ENCODE measurements at regions not wholly inside any gene's neighbourhood (a gene's known extent, or its start where the extent isn't known, plus 50 kb on each side); places are given as distances from the start of the nearest gene placed in this dataset.

DNA sequence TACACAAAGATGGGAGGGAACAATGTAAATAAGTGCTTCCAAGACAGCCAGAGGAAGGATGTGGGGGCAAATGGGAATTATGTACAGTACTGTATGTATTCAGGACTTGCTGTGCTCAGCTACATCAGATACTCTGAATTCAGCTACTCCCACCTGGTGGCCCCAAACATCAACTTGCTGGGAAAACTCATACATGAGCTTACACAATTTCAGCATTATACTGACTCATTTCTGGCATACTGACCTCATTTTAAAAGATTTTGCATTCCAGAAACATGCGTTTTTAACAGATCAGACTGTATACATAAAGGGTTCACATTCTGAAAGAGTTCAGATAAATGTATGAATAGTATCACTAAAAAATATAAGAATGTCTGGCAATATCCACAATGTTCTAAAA is 59.7 kb downstream of the GPX5 start:
- Mint-ChIP-seq H3K27me3 (ENCODE audit: low read depth) (peaks cover 3% of the 10 kb centered on the region; the same call in 1 of the 2 replicates), H3K27ac (no peak overlapping the region), H3K4me1 (peaks cover 35% of the 10 kb centered on the region), H3K36me3 (no peaks in the 10 kb centered on the region), H3K9me3 (no peaks in the 10 kb centered on the region), H3K4me3 (peak overlapping the region; percentile 48)
- ChIA-PET POLR2A (no interaction called here), CTCF (interaction anchor here (1.1 to 3.2 kb wide), 4 partner anchors 43 to 90 kb away, joined by 3 to 20 read pairs (median 12); no protein-coding TSS in a partner anchor)
- DNase-seq (ENCODE audit: low spot score) (no peak), ATAC-seq (no peak)
- no peak for TF ChIP-seq CTCF (IDR thresholded peaks at IDR 0.05)
- no peak for TF ChIP-seq ZNF219 (CRISPR knock-in tag; IDR thresholded peaks at IDR 0.05; ENCODE audit: borderline replicate concordance)
- TF ChIP-seq FOXK1 (CRISPR knock-in tag; IDR thresholded peaks at IDR 0.05) = no peak
- TF ChIP-seq, protein P1, sequence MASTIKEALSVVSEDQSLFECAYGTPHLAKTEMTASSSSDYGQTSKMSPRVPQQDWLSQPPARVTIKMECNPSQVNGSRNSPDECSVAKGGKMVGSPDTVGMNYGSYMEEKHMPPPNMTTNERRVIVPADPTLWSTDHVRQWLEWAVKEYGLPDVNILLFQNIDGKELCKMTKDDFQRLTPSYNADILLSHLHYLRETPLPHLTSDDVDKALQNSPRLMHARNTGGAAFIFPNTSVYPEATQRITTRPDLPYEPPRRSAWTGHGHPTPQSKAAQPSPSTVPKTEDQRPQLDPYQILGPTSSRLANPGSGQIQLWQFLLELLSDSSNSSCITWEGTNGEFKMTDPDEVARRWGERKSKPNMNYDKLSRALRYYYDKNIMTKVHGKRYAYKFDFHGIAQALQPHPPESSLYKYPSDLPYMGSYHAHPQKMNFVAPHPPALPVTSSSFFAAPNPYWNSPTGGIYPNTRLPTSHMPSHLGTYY (CRISPR knock-in tag; IDR thresholded peaks at IDR 0.05) = no peak
- TF ChIP-seq PRRX2 (CRISPR knock-in tag; IDR thresholded peaks at IDR 0.05) = no peak
- TF ChIP-seq AR (CRISPR knock-in tag; IDR thresholded peaks at IDR 0.05) = no peak
- TF ChIP-seq JUN (CRISPR knock-in tag; IDR thresholded peaks at IDR 0.05) = no peak
- no peak for TF ChIP-seq TEAD4 (CRISPR knock-in tag; IDR thresholded peaks at IDR 0.05)
- no peak for TF ChIP-seq NFE2L1 (CRISPR knock-in tag; IDR thresholded peaks at IDR 0.05)
- no peak for TF ChIP-seq ZNF416 (CRISPR knock-in tag; IDR thresholded peaks at IDR 0.05)
- no peak for TF ChIP-seq NFATC4 (CRISPR knock-in tag; IDR thresholded peaks at IDR 0.05)
- no peak for TF ChIP-seq CBFB (CRISPR knock-in tag; IDR thresholded peaks at IDR 0.05; ENCODE audit: low read depth)
- no peak for TF ChIP-seq JAZF1 (CRISPR knock-in tag; IDR thresholded peaks at IDR 0.05)
- no peak for TF ChIP-seq NFYB (CRISPR knock-in tag; conservative IDR thresholded peaks at IDR 0.05; ENCODE audit: low read depth)
- no peak for TF ChIP-seq ZNF423 (CRISPR knock-in tag; IDR thresholded peaks at IDR 0.05)
- TF ChIP-seq ZSCAN18 (CRISPR knock-in tag; IDR thresholded peaks at IDR 0.05) = no peak
- TF ChIP-seq RORB (CRISPR knock-in tag; IDR thresholded peaks at IDR 0.05) = no peak

DNA sequence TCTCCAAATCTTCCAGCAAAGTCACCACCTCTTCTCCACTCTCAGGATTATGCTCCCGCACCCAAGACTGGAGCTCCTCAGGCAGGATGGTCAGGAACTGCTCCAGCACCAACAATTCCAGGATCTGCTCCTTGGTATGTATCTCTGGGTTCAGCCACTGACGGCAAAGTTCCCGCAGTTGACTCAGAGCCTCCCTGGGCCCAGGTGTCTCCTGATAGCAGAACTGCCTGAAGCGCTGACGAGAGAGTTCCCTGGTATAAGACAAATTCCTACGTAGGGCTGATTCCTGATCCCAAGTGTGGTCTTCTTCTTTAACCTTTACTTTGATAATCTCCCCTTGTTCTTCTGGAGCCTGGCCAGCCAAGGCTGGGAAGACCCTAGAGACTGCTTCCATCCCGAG is 60.6 kb downstream of the GPX5 start:
- H3K4me1 Mint-ChIP-seq = peaks cover 41% of the 10 kb centered on the region
- TF ChIP-seq KAT7 (CRISPR knock-in tag; IDR thresholded peaks at IDR 0.05; ENCODE audit: borderline replicate concordance) (0 out of 2 replicates have a peak, but pooled peaks have one; percentile 6), NFYB (CRISPR knock-in tag; conservative IDR thresholded peaks at IDR 0.05; ENCODE audit: low read depth) (no peak), GABPB1 (CRISPR knock-in tag; IDR thresholded peaks at IDR 0.05) (peak; percentile 17; the same call in 1 of the 2 replicates)
- TF ChIP-seq, protein P2, sequence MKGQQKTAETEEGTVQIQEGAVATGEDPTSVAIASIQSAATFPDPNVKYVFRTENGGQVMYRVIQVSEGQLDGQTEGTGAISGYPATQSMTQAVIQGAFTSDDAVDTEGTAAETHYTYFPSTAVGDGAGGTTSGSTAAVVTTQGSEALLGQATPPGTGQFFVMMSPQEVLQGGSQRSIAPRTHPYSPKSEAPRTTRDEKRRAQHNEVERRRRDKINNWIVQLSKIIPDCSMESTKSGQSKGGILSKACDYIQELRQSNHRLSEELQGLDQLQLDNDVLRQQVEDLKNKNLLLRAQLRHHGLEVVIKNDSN (CRISPR knock-in tag; IDR thresholded peaks at IDR 0.05) = no peak
- H3K9me3 Mint-ChIP-seq = no peaks in the 10 kb centered on the region
- POLR2A ChIA-PET = interaction anchor here (1.1 kb wide), 1 partner anchor 63 kb away, joined by 3 read pairs; no protein-coding TSS in a partner anchor
- no peak for ATAC-seq
- CTCF ChIA-PET = interaction anchor here (1.2 to 3.2 kb wide), 4 partner anchors 44 to 203 kb away, joined by 3 to 20 read pairs (median 10); no protein-coding TSS in a partner anchor
- no peak for DNase-seq (ENCODE audit: low spot score)
- H3K36me3 Mint-ChIP-seq = no peaks in the 10 kb centered on the region
- H3K27me3 Mint-ChIP-seq (ENCODE audit: low read depth) = peaks cover 13% of the 10 kb centered on the region
- H3K4me3 Mint-ChIP-seq = peak overlapping the region; percentile 91
- peak overlapping the region; percentile 95 for H3K27ac Mint-ChIP-seq

All from WTC11 (cell line).